Mucosa of rectum (tissue), 2 donors: ENCODE measurements at regions not wholly inside any gene's neighbourhood (a gene's known extent, or its start where the extent isn't known, plus 50 kb on each side); places are given as distances from the start of the nearest gene placed in this dataset.

Experiments used
- H3K27ac ChIP-seq, 2 donors: one replicate each; pipeline ENCODE4 v1.7.0; 2013; ENCODE audit warnings: inconsistent platforms in 2 of 2, low read depth in 2 of 2, low read length in 2 of 2
- H3K27me3 ChIP-seq, 2 donors: one replicate each; pipeline ENCODE4 v1.7.0; 2013; ENCODE audit warnings: low read length in 2 of 2; ENCODE audit not compliant: control insufficient read depth in 2 of 2, insufficient read depth in 2 of 2
- H3K36me3 ChIP-seq, 2 donors: one replicate each; pipeline ENCODE4 v1.7.0; 2013; ENCODE audit warnings: low read length in 2 of 2; ENCODE audit not compliant: control insufficient read depth in 2 of 2, insufficient read depth in 2 of 2
- H3K4me1 ChIP-seq, 2 donors: one replicate each; pipeline ENCODE4 v1.7.0; 2013; ENCODE audit warnings: low read length in 2 of 2, mild to moderate bottlenecking in 1 of 2; ENCODE audit not compliant: control insufficient read depth in 2 of 2, insufficient read depth in 2 of 2
- H3K4me3 ChIP-seq, 2 donors: one replicate each; pipeline ENCODE4 v1.7.0; 2013; ENCODE audit warnings: low read length in 2 of 2
- H3K9ac ChIP-seq, 2 donors: one replicate each; pipeline ENCODE4 v1.7.0; 2013; ENCODE audit warnings: low read length in 2 of 2, low read depth in 1 of 2, mild to moderate bottlenecking in 1 of 2
- H3K9me3 ChIP-seq, 2 donors: one replicate each; pipeline ENCODE4 v1.7.0; 2013; ENCODE audit warnings: low read length in 2 of 2; ENCODE audit not compliant: control insufficient read depth in 2 of 2
- donor health status: healthy.
- donor health status: Normal muscosa, but diverticular disease.

DNA sequence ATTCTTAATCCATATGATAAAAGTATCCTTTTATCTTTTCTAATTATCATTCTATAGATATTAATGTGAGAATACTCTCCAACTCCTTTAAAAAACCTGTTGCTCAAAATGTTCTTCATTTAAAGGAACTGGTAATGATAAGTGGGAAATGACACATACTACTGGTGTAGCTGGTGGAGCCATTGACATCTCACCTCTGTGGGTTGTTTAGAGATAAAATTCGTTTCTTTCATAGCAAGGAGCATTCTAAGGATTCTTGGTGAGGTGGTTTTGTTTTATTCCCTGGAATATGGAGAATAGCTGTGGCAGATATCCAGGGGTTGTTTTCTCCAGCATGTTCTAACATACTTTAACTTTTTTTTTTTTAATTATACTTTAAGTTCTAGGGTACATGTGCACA lies 299.8 kb upstream of the THBS1 start:
- H3K4me1 ChIP-seq = no peaks in the 10 kb centered on the region
- no peaks in the 10 kb centered on the region for H3K9me3 ChIP-seq
- H3K36me3 ChIP-seq = no peaks in the 10 kb centered on the region
- no peaks in the 10 kb centered on the region for H3K27me3 ChIP-seq
- H3K27ac ChIP-seq = no peak overlapping the region
- H3K9ac ChIP-seq = no peak overlapping the region
- no peak overlapping the region for H3K4me3 ChIP-seq

DNA sequence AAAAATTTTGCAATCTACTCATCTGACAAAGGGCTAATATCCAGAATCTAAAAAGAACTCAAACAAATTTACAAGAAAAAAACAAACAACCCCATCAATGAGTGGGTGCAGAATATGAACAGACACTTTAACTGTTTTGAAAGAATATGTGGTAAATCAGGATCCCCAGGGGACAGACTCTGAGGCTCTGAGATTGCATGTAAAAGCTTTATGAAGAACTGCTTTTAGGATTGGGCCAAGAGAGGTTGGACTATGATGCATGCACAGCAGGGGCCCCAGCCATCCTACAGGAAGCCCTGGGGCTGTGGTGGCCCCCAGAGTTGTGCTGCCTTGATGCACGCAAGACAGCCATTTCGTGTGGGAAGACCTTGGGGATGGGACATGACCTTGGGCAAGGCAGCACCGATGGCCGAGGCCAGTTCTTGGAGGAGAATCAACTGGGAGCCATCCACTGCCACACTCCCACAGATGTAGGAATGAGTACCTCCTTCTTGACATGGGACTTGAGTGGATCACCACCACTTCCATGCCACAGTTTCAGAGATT lies 298.1 kb upstream of the THBS1 start:
- no peak overlapping the region for H3K9ac ChIP-seq
- H3K27me3 ChIP-seq = no peaks in the 10 kb centered on the region
- H3K27ac ChIP-seq = no peak overlapping the region
- H3K9me3 ChIP-seq = no peaks in the 10 kb centered on the region
- no peak overlapping the region for H3K4me3 ChIP-seq
- no peaks in the 10 kb centered on the region for H3K36me3 ChIP-seq
- H3K4me1 ChIP-seq = no peaks in the 10 kb centered on the region

DNA sequence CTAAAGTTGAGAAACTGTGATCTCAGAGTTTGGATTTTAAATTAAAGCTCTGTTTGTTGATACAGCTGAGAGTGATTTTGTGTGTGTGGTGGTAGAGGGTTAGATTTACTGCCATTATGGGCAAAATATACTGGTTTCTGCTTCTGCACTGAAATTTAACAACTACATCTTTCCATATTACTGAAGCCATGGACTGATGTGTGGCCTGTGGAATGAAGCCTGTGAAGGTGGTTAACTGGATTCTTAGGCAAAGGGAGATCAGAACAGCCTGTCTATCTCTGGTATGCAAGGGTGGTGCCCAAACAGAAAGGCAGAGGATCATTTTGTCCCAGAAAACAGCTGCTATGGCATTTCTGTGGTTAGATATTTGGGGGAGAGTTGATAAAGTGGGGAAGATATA lies 297.3 kb upstream of the THBS1 start:
- H3K4me3 ChIP-seq = no peak overlapping the region
- H3K36me3 ChIP-seq = no peaks in the 10 kb centered on the region
- H3K27ac ChIP-seq = no peak overlapping the region
- H3K27me3 ChIP-seq = no peaks in the 10 kb centered on the region
- no peaks in the 10 kb centered on the region for H3K4me1 ChIP-seq
- H3K9me3 ChIP-seq = no peaks in the 10 kb centered on the region
- no peak overlapping the region for H3K9ac ChIP-seq

- H3K4me1 ChIP-seq = no peaks in the 10 kb centered on the region
- no peak overlapping the region for H3K27ac ChIP-seq
- H3K4me3 ChIP-seq = no peak overlapping the region
- no peaks in the 10 kb centered on the region for H3K27me3 ChIP-seq
- no peak overlapping the region for H3K9ac ChIP-seq
- no peaks in the 10 kb centered on the region for H3K36me3 ChIP-seq
- no peaks in the 10 kb centered on the region for H3K9me3 ChIP-seq
Observed at GRCh38 chr15:39285071-39285470, 295.8 kb upstream of the THBS1 start.

GRCh38 chr15:39285663-39286062 lies 295.2 kb upstream of the THBS1 start:
- Histone ChIP-seq H3K4me3 (no peak overlapping the region), H3K27ac (no peak overlapping the region), H3K27me3 (no peaks in the 10 kb centered on the region), H3K9me3 (no peaks in the 10 kb centered on the region), H3K9ac (no peak overlapping the region), H3K36me3 (no peaks in the 10 kb centered on the region), H3K4me1 (no peaks in the 10 kb centered on the region)

DNA sequence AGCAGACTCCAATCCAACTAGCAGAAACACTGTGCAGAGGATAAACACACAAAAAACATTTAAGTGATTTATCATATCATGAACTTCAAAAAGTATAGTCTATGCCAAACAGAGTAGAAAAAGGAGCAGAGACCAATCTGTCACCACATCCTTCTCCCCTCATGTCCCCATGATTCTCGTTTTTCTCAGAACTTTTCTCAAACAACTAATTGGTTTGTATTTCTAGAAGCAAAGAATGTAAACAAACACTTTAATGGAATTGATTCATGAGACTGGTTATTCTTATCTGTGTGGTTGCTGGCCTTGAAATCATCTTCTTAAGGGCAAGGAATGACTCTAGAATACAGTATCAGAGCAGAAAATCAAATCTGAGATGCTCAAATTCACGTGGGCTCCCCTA lies 294.2 kb upstream of the THBS1 start:
- H3K9ac ChIP-seq = no peak overlapping the region
- no peaks in the 10 kb centered on the region for H3K9me3 ChIP-seq
- H3K27me3 ChIP-seq = no peaks in the 10 kb centered on the region
- H3K4me3 ChIP-seq = no peak overlapping the region
- no peaks in the 10 kb centered on the region for H3K4me1 ChIP-seq
- no peaks in the 10 kb centered on the region for H3K36me3 ChIP-seq
- no peak overlapping the region for H3K27ac ChIP-seq

DNA sequence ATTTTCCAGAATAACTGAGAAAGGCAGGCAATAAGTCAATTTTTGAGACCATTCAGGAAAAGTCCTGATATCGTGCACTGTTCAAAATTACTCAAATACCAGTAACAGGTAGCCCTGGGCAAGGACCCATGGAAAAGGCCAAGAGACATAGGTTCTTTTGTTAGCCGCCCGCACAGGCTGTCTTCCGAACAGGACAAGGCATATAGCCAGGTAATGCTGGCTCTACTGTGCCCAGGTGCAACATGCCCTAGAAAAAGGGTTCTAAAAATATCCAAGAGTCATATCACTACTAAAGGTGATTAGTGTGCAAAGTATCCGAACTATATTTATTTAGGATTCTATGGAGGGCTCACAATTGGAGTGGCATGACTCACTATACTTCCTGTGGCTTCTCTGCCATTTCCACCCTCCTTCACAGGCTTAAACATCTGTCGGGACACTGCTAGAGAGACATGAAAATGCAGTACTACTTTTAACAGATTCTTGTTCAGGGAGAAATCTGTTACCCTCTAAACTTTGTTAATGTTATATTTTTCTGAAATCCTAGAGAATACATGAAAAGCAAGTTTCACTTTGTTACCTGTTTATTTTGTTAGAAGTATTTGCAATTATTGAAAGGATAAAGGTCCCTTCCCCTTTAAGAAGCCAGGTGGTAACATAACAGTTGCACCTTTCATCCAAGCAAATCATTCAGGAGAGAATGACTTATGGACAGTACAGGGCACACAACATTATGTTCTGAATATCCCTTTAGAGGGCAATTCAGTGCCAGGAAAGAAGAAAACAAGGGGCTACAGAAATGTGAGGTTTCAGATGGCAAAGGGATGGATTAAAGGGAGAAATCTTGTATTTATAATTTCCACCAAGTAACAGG lies 293.3 kb upstream of the THBS1 start:
- no peak overlapping the region for H3K9ac ChIP-seq
- no peak overlapping the region for H3K4me3 ChIP-seq
- no peaks in the 10 kb centered on the region for H3K27me3 ChIP-seq
- H3K36me3 ChIP-seq = no peaks in the 10 kb centered on the region
- H3K9me3 ChIP-seq = no peaks in the 10 kb centered on the region
- no peak overlapping the region for H3K27ac ChIP-seq
- H3K4me1 ChIP-seq = no peaks in the 10 kb centered on the region

DNA sequence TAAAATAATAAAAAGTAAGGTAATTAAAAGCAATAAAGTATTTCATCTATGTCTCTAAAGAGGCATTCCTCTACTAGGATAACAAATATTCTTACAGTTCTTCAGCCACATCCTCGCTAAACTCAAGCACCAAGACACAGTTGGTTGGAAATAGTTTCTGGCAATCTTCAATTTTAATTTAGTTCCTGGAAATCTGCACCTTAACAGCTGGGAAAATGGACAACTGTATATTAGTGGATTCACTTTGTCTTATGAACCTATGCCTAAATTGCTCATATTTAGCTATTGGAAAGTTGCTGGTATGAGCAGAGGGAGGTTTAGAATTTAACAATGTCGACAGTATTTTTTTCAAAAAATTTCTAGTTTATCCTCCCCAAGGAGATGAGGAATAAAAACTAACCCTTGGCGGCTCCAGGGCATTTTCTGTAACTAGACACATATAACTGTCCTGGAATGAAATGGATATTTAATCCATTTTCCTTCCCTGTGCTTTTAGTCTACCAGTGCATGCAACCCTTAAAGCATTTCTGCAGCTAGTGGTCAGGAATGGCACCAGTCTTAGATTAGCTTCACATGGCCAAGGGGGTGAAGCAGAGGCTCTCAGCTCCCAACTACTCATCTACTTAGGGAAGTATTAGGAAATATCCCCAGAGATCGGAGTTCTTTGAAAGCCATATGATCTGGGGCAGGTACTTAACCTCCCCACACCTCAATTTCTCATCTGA lies 290.0 kb upstream of the THBS1 start:
- no peak overlapping the region for H3K27ac ChIP-seq
- no peak overlapping the region for H3K9ac ChIP-seq
- no peaks in the 10 kb centered on the region for H3K9me3 ChIP-seq
- H3K36me3 ChIP-seq = no peaks in the 10 kb centered on the region
- H3K4me3 ChIP-seq = no peak overlapping the region
- no peaks in the 10 kb centered on the region for H3K4me1 ChIP-seq
- no peaks in the 10 kb centered on the region for H3K27me3 ChIP-seq

- Histone ChIP-seq H3K36me3 (no peaks in the 10 kb centered on the region), H3K4me1 (no peaks in the 10 kb centered on the region), H3K9ac (no peak overlapping the region), H3K27me3 (no peaks in the 10 kb centered on the region), H3K4me3 (no peak overlapping the region), H3K27ac (no peak overlapping the region), H3K9me3 (no peaks in the 10 kb centered on the region)
Observed at GRCh38 chr15:39291690-39292089, 289.2 kb upstream of the THBS1 start.

GRCh38 chr15:39296955-39297354 lies 283.9 kb upstream of the THBS1 start:
- Histone ChIP-seq H3K9me3 (no peaks in the 10 kb centered on the region), H3K9ac (no peak overlapping the region), H3K36me3 (no peaks in the 10 kb centered on the region), H3K4me3 (no peak overlapping the region), H3K27me3 (no peaks in the 10 kb centered on the region), H3K4me1 (no peaks in the 10 kb centered on the region), H3K27ac (no peak overlapping the region)
